ENCODE measurements at regions not wholly inside any gene's neighbourhood (a gene's known extent, or its start where the extent isn't known, plus 50 kb on each side); places are given as distances from the start of the nearest gene placed in this dataset.

GRCh38 chr16:74141015-74141414, 155.6 kb upstream of the PSMD7 start:
- 91% methylated on average over 3 of the region's 3 CpGs for WGBS (ENCODE audit: low lambda C conversion rate, missing lambda C conversion rate)
- no peaks in the 10 kb centered on the region for H4K20me1 ChIP-seq (ENCODE audit: insufficient read depth, poor library complexity, severe bottlenecking)
- H3K9me2 ChIP-seq (replicated peaks; ENCODE audit: insufficient read depth), result no peaks in the 10 kb centered on the region
- no peak overlapping the region for H3K4me3 ChIP-seq
- no peaks in the 10 kb centered on the region for H3K79me2 ChIP-seq
- H3K4me1 ChIP-seq (ENCODE audit: insufficient read depth), result no peaks in the 10 kb centered on the region
- no peak overlapping the region for H3K4me2 ChIP-seq
- no peak overlapping the region for H2AFZ ChIP-seq
- H3K27me3 ChIP-seq, result no peaks in the 10 kb centered on the region
- no peaks in the 10 kb centered on the region for H3K9me3 ChIP-seq (ENCODE audit: low read depth)
- TF ChIP-seq CTCF (IDR thresholded peaks at IDR 0.05; ENCODE audit: poor library complexity) (no peak), EZH2phosphoT487 (IDR thresholded peaks at IDR 0.05; ENCODE audit: low read depth, severe bottlenecking, unreplicated experiment) (no peak), EZH2 (IDR thresholded peaks at IDR 0.05; ENCODE audit: borderline replicate concordance) (no peak)
- H3K27ac ChIP-seq, result no peak overlapping the region
- H3K36me3 ChIP-seq (replicated peaks; ENCODE audit: insufficient read depth, low read depth), result no peaks in the 10 kb centered on the region
- no peak for DNase-seq (ENCODE audit: low spot score)

GRCh38 chr16:74140557-74140956, 156.1 kb upstream of the PSMD7 start:
- Histone ChIP-seq H3K4me3 (no peak overlapping the region), H3K27ac (no peak overlapping the region), H3K9me2 (replicated peaks; ENCODE audit: insufficient read depth) (no peaks in the 10 kb centered on the region), H3K4me1 (ENCODE audit: insufficient read depth) (no peaks in the 10 kb centered on the region), H3K36me3 (replicated peaks; ENCODE audit: insufficient read depth, low read depth) (no peaks in the 10 kb centered on the region), H2AFZ (no peak overlapping the region), H3K79me2 (no peaks in the 10 kb centered on the region), H3K4me2 (no peak overlapping the region), H3K9me3 (ENCODE audit: low read depth) (no peaks in the 10 kb centered on the region), H4K20me1 (ENCODE audit: insufficient read depth, poor library complexity, severe bottlenecking) (no peaks in the 10 kb centered on the region), H3K27me3 (no peaks in the 10 kb centered on the region)
- WGBS (ENCODE audit: low lambda C conversion rate, missing lambda C conversion rate), result 84% methylated on average over 3 of the region's 3 CpGs
- no peak for DNase-seq (ENCODE audit: low spot score)
- TF ChIP-seq EZH2phosphoT487 (IDR thresholded peaks at IDR 0.05; ENCODE audit: low read depth, severe bottlenecking, unreplicated experiment) (no peak), CTCF (IDR thresholded peaks at IDR 0.05; ENCODE audit: poor library complexity) (no peak), EZH2 (IDR thresholded peaks at IDR 0.05; ENCODE audit: borderline replicate concordance) (no peak)

- Histone ChIP-seq H3K9me3 (ENCODE audit: low read depth) (no peaks in the 10 kb centered on the region), H3K79me2 (no peaks in the 10 kb centered on the region)
- TF ChIP-seq EZH2 (IDR thresholded peaks at IDR 0.05; ENCODE audit: borderline replicate concordance) (no peak), CTCF (IDR thresholded peaks at IDR 0.05; ENCODE audit: poor library complexity) (no peak), EZH2phosphoT487 (IDR thresholded peaks at IDR 0.05; ENCODE audit: low read depth, severe bottlenecking, unreplicated experiment) (no peak)
Observed at GRCh38 chr16:74123826-74124225, 172.8 kb upstream of the PSMD7 start.

GRCh38 chr16:74123195-74123594, 173.4 kb upstream of the PSMD7 start:
- Histone ChIP-seq H3K9me2 (replicated peaks; ENCODE audit: insufficient read depth) (no peaks in the 10 kb centered on the region), H3K4me2 (no peak overlapping the region), H4K20me1 (ENCODE audit: insufficient read depth, poor library complexity, severe bottlenecking) (no peaks in the 10 kb centered on the region), H3K27ac (no peak overlapping the region), H2AFZ (no peak overlapping the region), H3K79me2 (no peaks in the 10 kb centered on the region), H3K4me1 (ENCODE audit: insufficient read depth) (no peaks in the 10 kb centered on the region), H3K36me3 (replicated peaks; ENCODE audit: insufficient read depth, low read depth) (no peaks in the 10 kb centered on the region), H3K4me3 (no peak overlapping the region), H3K27me3 (no peaks in the 10 kb centered on the region), H3K9me3 (ENCODE audit: low read depth) (no peaks in the 10 kb centered on the region)
- no peak for TF ChIP-seq CTCF (IDR thresholded peaks at IDR 0.05; ENCODE audit: poor library complexity)
- no peak for TF ChIP-seq EZH2phosphoT487 (IDR thresholded peaks at IDR 0.05; ENCODE audit: low read depth, severe bottlenecking, unreplicated experiment)
- TF ChIP-seq EZH2 (IDR thresholded peaks at IDR 0.05; ENCODE audit: borderline replicate concordance), result no peak
- DNase-seq (ENCODE audit: low spot score), result no peak
- 80% methylated on average over 4 of the region's 4 CpGs for WGBS (ENCODE audit: low lambda C conversion rate, missing lambda C conversion rate)

More at GRCh38 chr16:74123826-74124225, 172.8 kb upstream of the PSMD7 start:
- Histone ChIP-seq H3K9me2 (replicated peaks; ENCODE audit: insufficient read depth) (no peaks in the 10 kb centered on the region), H3K4me2 (no peak overlapping the region), H3K4me3 (no peak overlapping the region), H3K4me1 (ENCODE audit: insufficient read depth) (no peaks in the 10 kb centered on the region), H4K20me1 (ENCODE audit: insufficient read depth, poor library complexity, severe bottlenecking) (no peaks in the 10 kb centered on the region), H3K27me3 (no peaks in the 10 kb centered on the region), H3K36me3 (replicated peaks; ENCODE audit: insufficient read depth, low read depth) (no peaks in the 10 kb centered on the region), H3K27ac (no peak overlapping the region), H2AFZ (no peak overlapping the region)
- DNase-seq (ENCODE audit: low spot score), result no peak
- WGBS (ENCODE audit: low lambda C conversion rate, missing lambda C conversion rate), result 86% methylated on average over 1 of the region's 1 CpG
